Tibial artery (tissue), 4 donors: ENCODE measurements at regions not wholly inside any gene's neighbourhood (a gene's known extent, or its start where the extent isn't known, plus 50 kb on each side); places are given as distances from the start of the nearest gene placed in this dataset.

Experiments
- DNase-seq, 2 donors: peaks; one replicate each; pipeline ENCODE4 v3.0.0-alpha.2; 2019
- H3K27ac ChIP-seq, 2 donors: fragments of 200-600 bp; sonication (generic) in 1 of 2; 1 replicate in 1 of 2; 2 replicates in 1 of 2; pipeline ENCODE4 v1.5.1; 2018 to 2019; ENCODE audit warnings: mild to moderate bottlenecking in 1 of 2
- H3K27me3 ChIP-seq, 2 donors: fragments of 200-600 bp; sonication (generic) in 1 of 2; one replicate each; pipeline versions ENCODE4 v1.5.1 to v1.6.0; 2016 to 2019
- H3K36me3 ChIP-seq, 3 donors: fragments of 200-600 bp; sonication (generic) in 2 of 3; one replicate each; pipeline ENCODE4 v1.5.1; 2016 to 2019; ENCODE audit warnings: mild to moderate bottlenecking in 2 of 3
- H3K4me1 ChIP-seq, 4 donors: fragments of 200-600 bp; sonication (generic) in 2 of 4; 1 replicate in 3 of 4; 2 replicates in 1 of 4; pipeline ENCODE4 v1.5.1; 2016 to 2019
- H3K4me3 ChIP-seq, 2 donors: fragments of 200-600 bp; sonication (generic) in 1 of 2; 1 replicate in 1 of 2; 2 replicates in 1 of 2; pipeline ENCODE4 v1.5.1; 2018 to 2019; ENCODE audit warnings: mild to moderate bottlenecking in 2 of 2
- H3K9me3 ChIP-seq, 3 donors: fragments of 200-600 bp; sonication (generic) in 1 of 3; one replicate each; pipeline ENCODE4 v1.5.1; 2016 to 2019
- intact Hi-C: fragments of 100-400 bp; cut with DNase I; formaldehyde crosslinking; loops from one replicate; pipeline ENCODE4 v1.15.0; 2023; ENCODE audit warnings: low total_unique reads
- TF ChIP-seq, protein P1 (sequence below), 2 experiments: fragments of 200-600 bp in 1 of 2; fragments of 450-650 bp in 1 of 2; IDR thresholded peaks; one replicate each; pipeline ENCODE4 v1.5.1; 2017 to 2019; ENCODE audit warnings: antibody characterized with exemption in 2 of 2, mild to moderate bottlenecking in 1 of 2, moderate library complexity in 1 of 2

DNA sequence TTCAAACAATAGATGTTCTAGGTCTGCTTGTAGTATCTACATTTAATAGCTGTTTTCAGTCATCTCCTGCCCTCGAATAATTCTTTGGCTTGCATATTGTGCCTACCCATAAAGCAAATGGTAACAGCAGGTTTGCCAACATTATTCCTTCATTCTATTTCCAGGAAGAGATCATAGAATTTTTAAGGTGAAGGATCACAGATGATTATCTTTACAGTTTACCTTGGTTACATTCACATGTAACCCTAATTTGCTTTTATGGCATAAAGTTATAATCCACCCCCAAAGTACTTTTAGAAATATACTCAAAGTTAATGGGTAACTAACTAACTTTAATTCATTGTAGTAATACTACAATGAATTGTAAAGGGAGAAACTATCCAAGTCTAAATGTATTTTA is 315.5 kb downstream of the NSUN3 start:
- Histone ChIP-seq H3K27ac (no peak overlapping the region), H3K4me1 (no peaks in the 10 kb centered on the region), H3K9me3 (no peaks in the 10 kb centered on the region), H3K36me3 (no peaks in the 10 kb centered on the region), H3K27me3 (no peaks in the 10 kb centered on the region), H3K4me3 (no peak overlapping the region)
- DNase-seq: no peak
- TF ChIP-seq, protein P1, sequence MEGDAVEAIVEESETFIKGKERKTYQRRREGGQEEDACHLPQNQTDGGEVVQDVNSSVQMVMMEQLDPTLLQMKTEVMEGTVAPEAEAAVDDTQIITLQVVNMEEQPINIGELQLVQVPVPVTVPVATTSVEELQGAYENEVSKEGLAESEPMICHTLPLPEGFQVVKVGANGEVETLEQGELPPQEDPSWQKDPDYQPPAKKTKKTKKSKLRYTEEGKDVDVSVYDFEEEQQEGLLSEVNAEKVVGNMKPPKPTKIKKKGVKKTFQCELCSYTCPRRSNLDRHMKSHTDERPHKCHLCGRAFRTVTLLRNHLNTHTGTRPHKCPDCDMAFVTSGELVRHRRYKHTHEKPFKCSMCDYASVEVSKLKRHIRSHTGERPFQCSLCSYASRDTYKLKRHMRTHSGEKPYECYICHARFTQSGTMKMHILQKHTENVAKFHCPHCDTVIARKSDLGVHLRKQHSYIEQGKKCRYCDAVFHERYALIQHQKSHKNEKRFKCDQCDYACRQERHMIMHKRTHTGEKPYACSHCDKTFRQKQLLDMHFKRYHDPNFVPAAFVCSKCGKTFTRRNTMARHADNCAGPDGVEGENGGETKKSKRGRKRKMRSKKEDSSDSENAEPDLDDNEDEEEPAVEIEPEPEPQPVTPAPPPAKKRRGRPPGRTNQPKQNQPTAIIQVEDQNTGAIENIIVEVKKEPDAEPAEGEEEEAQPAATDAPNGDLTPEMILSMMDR (IDR thresholded peaks at IDR 0.05): no peak
- intact Hi-C loops: no loop called here

DNA sequence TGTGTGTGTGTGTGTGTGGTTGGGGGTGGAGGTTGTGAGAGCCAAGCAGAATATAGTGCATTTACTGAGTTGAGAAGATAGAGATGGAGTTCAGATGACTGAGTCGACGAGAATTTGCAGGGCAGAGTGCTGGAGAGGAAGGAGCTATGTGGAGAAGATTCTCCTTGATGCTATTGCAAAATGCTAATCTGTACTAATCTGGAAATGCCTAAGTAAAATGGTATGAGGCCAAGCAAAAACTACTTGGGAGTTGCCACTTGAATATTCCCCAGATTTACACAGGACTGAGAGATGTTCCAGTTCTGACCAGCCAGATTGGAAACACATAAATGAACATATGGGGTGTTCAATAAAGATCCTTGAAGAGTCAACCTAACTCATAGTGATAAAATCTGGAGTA is 316.4 kb downstream of the NSUN3 start:
- no peak for DNase-seq
- no peak overlapping the region for H3K4me3 ChIP-seq
- intact Hi-C loops: no loop called here
- H3K27me3 ChIP-seq: no peaks in the 10 kb centered on the region
- H3K4me1 ChIP-seq: no peaks in the 10 kb centered on the region
- no peaks in the 10 kb centered on the region for H3K9me3 ChIP-seq
- H3K27ac ChIP-seq: no peak overlapping the region
- no peaks in the 10 kb centered on the region for H3K36me3 ChIP-seq
- TF ChIP-seq, protein P1 (IDR thresholded peaks at IDR 0.05): no peak

DNA sequence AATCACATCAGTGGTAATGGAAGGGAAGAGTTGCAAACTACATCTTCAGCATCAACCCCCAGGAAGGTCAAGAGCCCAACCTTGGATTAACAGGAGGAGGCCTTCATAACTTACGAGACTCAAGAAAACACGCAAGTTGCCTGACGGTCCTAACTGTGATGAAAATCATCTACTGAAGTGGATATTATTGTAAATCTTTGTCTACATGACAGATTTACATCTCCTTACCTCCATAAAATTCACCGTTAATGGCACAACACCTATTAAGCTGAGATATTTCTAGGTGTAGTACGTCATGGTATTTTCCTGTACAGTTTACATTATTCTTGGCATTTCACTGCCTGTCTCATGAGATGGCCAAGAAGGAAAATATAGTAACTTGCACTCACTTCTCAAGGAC is 332.0 kb downstream of the NSUN3 start:
- Histone ChIP-seq H3K36me3 (no peaks in the 10 kb centered on the region), H3K27me3 (no peaks in the 10 kb centered on the region), H3K9me3 (no peaks in the 10 kb centered on the region), H3K27ac (no peak overlapping the region), H3K4me3 (no peak overlapping the region), H3K4me1 (peaks cover 0 to 7% (median 0%) of the 10 kb centered on the region in 4 donors)
- intact Hi-C loops: no loop called here
- TF ChIP-seq, protein P1 (IDR thresholded peaks at IDR 0.05): no peak
- no peak for DNase-seq

DNA sequence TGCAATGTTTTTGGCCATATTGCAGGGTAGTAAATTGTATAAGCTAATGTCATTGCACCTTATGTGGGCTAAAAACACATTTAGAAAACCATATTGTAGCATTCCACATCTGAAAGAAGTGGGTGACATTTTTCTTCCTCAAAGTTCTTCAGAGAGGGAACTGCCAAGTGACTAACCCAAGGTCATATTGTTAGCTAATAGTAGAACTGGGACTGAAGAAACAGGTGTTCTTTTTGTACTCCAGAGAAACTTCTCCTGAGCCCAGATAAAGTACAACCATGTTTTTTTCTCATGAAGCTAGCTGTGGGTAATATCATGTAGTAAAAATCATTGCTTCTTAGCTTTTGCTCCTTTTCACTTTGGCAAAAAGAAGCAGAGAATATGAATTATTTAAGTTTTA is 333.0 kb downstream of the NSUN3 start:
- intact Hi-C loops: no loop called here
- peaks cover 0 to 7% (median 0%) of the 10 kb centered on the region in 4 donors for H3K4me1 ChIP-seq

DNA sequence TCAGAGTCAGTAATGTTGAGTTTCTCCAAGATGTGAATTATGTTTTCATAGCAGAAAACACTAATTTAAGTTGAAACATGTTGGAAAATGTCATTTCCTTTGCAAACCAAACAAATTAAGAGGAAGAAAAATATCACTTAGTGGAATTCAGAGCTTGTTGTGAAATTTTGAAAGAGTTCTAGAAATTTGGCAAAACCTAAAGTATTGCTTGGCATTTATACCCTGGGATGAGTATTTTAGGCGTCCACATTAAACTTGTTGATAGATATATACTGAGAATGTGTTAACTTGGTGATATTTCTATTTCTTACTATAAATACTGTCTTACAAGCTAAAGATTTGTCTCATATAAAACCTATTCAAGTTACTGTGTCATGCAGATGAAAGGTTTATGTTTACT is 335.2 kb downstream of the NSUN3 start:
- Histone ChIP-seq H3K4me3 (no peak overlapping the region), H3K27me3 (no peaks in the 10 kb centered on the region), H3K4me1 (peaks cover 0 to 7% (median 0%) of the 10 kb centered on the region in 4 donors), H3K9me3 (no peaks in the 10 kb centered on the region), H3K36me3 (no peaks in the 10 kb centered on the region), H3K27ac (no peak overlapping the region)
- TF ChIP-seq, protein P1 (IDR thresholded peaks at IDR 0.05): no peak
- intact Hi-C loops: no loop called here
- DNase-seq: no peak

More for the DNA sequence above, 333.0 kb downstream of the NSUN3 start:
- Histone ChIP-seq H3K27me3 (no peaks in the 10 kb centered on the region), H3K27ac (no peak overlapping the region), H3K9me3 (no peaks in the 10 kb centered on the region), H3K36me3 (no peaks in the 10 kb centered on the region), H3K4me3 (no peak overlapping the region)
- no peak for DNase-seq
- TF ChIP-seq, protein P1 (IDR thresholded peaks at IDR 0.05): no peak

DNA sequence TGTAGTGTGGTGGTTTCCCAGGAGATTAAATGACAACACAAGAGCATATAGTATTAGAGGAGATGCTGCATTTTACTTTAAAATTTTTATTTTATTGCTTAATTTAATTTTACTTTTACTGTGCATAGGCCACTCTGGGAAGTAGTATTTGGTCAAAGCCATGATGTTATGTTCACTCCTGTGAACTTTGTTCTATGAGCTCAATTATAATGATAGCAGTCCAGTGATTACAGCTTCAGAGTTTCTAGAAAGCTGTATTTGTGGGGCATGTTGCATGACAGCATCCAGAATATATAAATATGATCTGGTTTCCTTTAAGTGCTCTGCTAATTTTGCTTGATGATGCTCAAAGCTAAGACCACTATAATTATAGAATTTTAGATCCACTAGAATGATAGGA is 338.6 kb downstream of the NSUN3 start:
- intact Hi-C loops: no loop called here
- no peaks in the 10 kb centered on the region for H3K4me1 ChIP-seq
- no peaks in the 10 kb centered on the region for H3K27me3 ChIP-seq
- H3K4me3 ChIP-seq: no peak overlapping the region
- DNase-seq: no peak
- no peaks in the 10 kb centered on the region for H3K36me3 ChIP-seq
- no peaks in the 10 kb centered on the region for H3K9me3 ChIP-seq
- TF ChIP-seq, protein P1 (IDR thresholded peaks at IDR 0.05): no peak
- H3K27ac ChIP-seq: no peak overlapping the region
